MM.1S (cell line): ENCODE measurements at regions not wholly inside any gene's neighbourhood (a gene's known extent, or its start where the extent isn't known, plus 50 kb on each side); places are given as distances from the start of the nearest gene placed in this dataset.

Experiments used
- CTCF ChIP-seq: fragments of 300-600 bp; sonication (generic); IDR thresholded peaks from 2 replicates; pipeline ENCODE4 v1.5.1; 2016; ENCODE audit warnings: antibody characterized with exemption, low read length, mixed read lengths
- EZH2phosphoT487 ChIP-seq: fragments of 300-600 bp; sonication (generic); IDR thresholded peaks from 2 replicates; pipeline ENCODE4 v1.6.1; 2018; ENCODE audit warnings: antibody characterized with exemption, low read length

- TF ChIP-seq CTCF = no peak
- no peak for TF ChIP-seq EZH2phosphoT487
Observed at GRCh38 chr2:30078521-30078920, 68.3 kb upstream of the YPEL5 start.
